ENCODE measurements at regions not wholly inside any gene's neighbourhood (a gene's known extent, or its start where the extent isn't known, plus 50 kb on each side); places are given as distances from the start of the nearest gene placed in this dataset.
A peak's percentile ranks its signal among the peaks of the same experiment; 100 is the strongest.

- no peak overlapping the region for H3K9ac ChIP-seq (ENCODE audit: extremely low read depth, insufficient read length, low read length)
- Mint-ChIP-seq H3K36me3 (ENCODE audit: insufficient read depth in 1 of 3, low read depth in 3 of 3) (no peaks in the 10 kb centered on the region; a peak in 1 of 7 replicates), H3K27ac (peak overlapping the region in 2 of 3 experiments; percentile 2 to 62; a peak in 2 of 7 replicates), H3K4me1 (peaks cover 17 to 20% of the 10 kb centered on the region in 2 experiments), H3K9me3 (no peaks in the 10 kb centered on the region), H3K4me3 (no peak overlapping the region), H3K27me3 (ENCODE audit: low read depth) (no peaks in the 10 kb centered on the region)
- no peaks in the 10 kb centered on the region; the same call in 1 of the 2 replicates for H3K4me1 ChIP-seq (ENCODE audit: insufficient read depth, low read length)
- no peaks in the 10 kb centered on the region for H4K20me1 ChIP-seq (ENCODE audit: control insufficient read depth, insufficient read depth, insufficient read length)
- H3K27ac ChIP-seq (ENCODE audit: insufficient read length, low read depth, low read length): no peak overlapping the region
- H3K9me3 ChIP-seq (ENCODE audit: control insufficient read depth, low read depth, low read length): no peaks in the 10 kb centered on the region
- no peaks in the 10 kb centered on the region for H3K27me3 ChIP-seq (ENCODE audit: insufficient read depth, low read length)
- H3K23ac ChIP-seq (ENCODE audit: insufficient read length, low read depth, low read length): no peak overlapping the region
- no peaks in the 10 kb centered on the region for H3K79me2 ChIP-seq (ENCODE audit: insufficient read depth, low read length)
- H2BK5ac ChIP-seq (ENCODE audit: insufficient read length, low read length): no peak overlapping the region
- no peak overlapping the region for H2AK5ac ChIP-seq (ENCODE audit: insufficient read length, low read length)
- no peak overlapping the region for H4K8ac ChIP-seq (replicated peaks; ENCODE audit: insufficient read length, low read depth, low read length)
- no peak overlapping the region for H2AFZ ChIP-seq (ENCODE audit: low read length)
- no peak for TF ChIP-seq CTCF (conservative IDR thresholded peaks at IDR 0.05)
- H2BK20ac ChIP-seq (ENCODE audit: low read depth, low read length, poor library complexity, severe bottlenecking): no peak overlapping the region
- no peak for DNase-seq
- no peak overlapping the region for H2BK12ac ChIP-seq (ENCODE audit: insufficient read length, low read depth, low read length)
- H4K91ac ChIP-seq (ENCODE audit: insufficient read length, low read depth, low read length): no peak overlapping the region
- no peak overlapping the region for H2BK15ac ChIP-seq (ENCODE audit: low read depth, low read length)
- no peak overlapping the region for H4K5ac ChIP-seq (ENCODE audit: insufficient read length, low read depth, low read length)
- no peak overlapping the region for H2BK120ac ChIP-seq (ENCODE audit: low read depth, low read length, poor library complexity, severe bottlenecking)
- H3K18ac ChIP-seq (ENCODE audit: insufficient read length, low read depth, low read length): no peak overlapping the region
- H3K56ac ChIP-seq (ENCODE audit: insufficient read length, low read depth, low read length): no peak overlapping the region
- no peak overlapping the region for H3T11ph ChIP-seq (ENCODE audit: low read length)
- no CpG with 5 or more reads among the region's 6 CpGs for WGBS (ENCODE audit: extremely low coverage, insufficient read length, low lambda C conversion rate)
- H3K79me1 ChIP-seq (ENCODE audit: insufficient read depth, low read depth, low read length, poor library complexity, severe bottlenecking): no peaks in the 10 kb centered on the region
- H3K4me2 ChIP-seq (ENCODE audit: insufficient read depth, insufficient read length, low read length): no peak overlapping the region
- H3K14ac ChIP-seq (ENCODE audit: insufficient read depth, low read length): no peak overlapping the region
- H3K23me2 ChIP-seq (ENCODE audit: insufficient read length, low read depth, low read length, poor library complexity, severe bottlenecking): no peaks in the 10 kb centered on the region
- no peak overlapping the region for H3K4ac ChIP-seq (ENCODE audit: low read depth, low read length)
Observed at GRCh38 chr11:92784331-92784730, 185.1 kb upstream of the MTNR1B start.
